ENCODE measurements at regions not wholly inside any gene's neighbourhood (a gene's known extent, or its start where the extent isn't known, plus 50 kb on each side); places are given as distances from the start of the nearest gene placed in this dataset.

- H3K36me3 ChIP-seq: no peaks in the 10 kb centered on the region
Measured at GRCh38 chr16:86079255-86079885, 180.4 kb downstream of the IRF8 start.

GRCh38 chr16:86080131-86080875, 181.3 kb downstream of the IRF8 start:
- no peak for TF ChIP-seq CTCF (IDR thresholded peaks at IDR 0.05; ENCODE audit: low read depth, low read length)
- Histone ChIP-seq H3K4me3 (ENCODE audit: low read depth, low read length) (no peak overlapping the region), H3K27ac (no peak overlapping the region), H3K27me3 (ENCODE audit: insufficient read depth, low read depth, severe bottlenecking) (no peaks in the 10 kb centered on the region), H3K9me3 (ENCODE audit: severe bottlenecking) (no peaks in the 10 kb centered on the region), H3K36me3 (no peaks in the 10 kb centered on the region)
- DNase-seq: no peak

More at GRCh38 chr16:86079255-86079885, 180.4 kb downstream of the IRF8 start:
- DNase-seq: no peak
- Histone ChIP-seq H3K4me3 (ENCODE audit: low read depth, low read length) (no peak overlapping the region), H3K27ac (no peak overlapping the region), H3K27me3 (ENCODE audit: insufficient read depth, low read depth, severe bottlenecking) (no peaks in the 10 kb centered on the region), H3K9me3 (ENCODE audit: severe bottlenecking) (no peaks in the 10 kb centered on the region)
- TF ChIP-seq CTCF (IDR thresholded peaks at IDR 0.05; ENCODE audit: low read depth, low read length): no peak

GRCh38 chr16:86080982-86081381, 182.0 kb downstream of the IRF8 start:
- no peak overlapping the region for H3K4me3 ChIP-seq (ENCODE audit: low read depth, low read length)
- no peak for TF ChIP-seq CTCF (IDR thresholded peaks at IDR 0.05; ENCODE audit: low read depth, low read length)
- no peak overlapping the region for H3K27ac ChIP-seq
- no peaks in the 10 kb centered on the region for H3K36me3 ChIP-seq
- DNase-seq: no peak
- no peaks in the 10 kb centered on the region for H3K27me3 ChIP-seq (ENCODE audit: insufficient read depth, low read depth, severe bottlenecking)
- H3K9me3 ChIP-seq (ENCODE audit: severe bottlenecking): no peaks in the 10 kb centered on the region

- no peak for DNase-seq
- no peak for TF ChIP-seq CTCF (IDR thresholded peaks at IDR 0.05; ENCODE audit: low read depth, low read length)
- Histone ChIP-seq H3K27me3 (ENCODE audit: insufficient read depth, low read depth, severe bottlenecking) (no peaks in the 10 kb centered on the region), H3K4me3 (ENCODE audit: low read depth, low read length) (no peak overlapping the region), H3K9me3 (ENCODE audit: severe bottlenecking) (no peaks in the 10 kb centered on the region), H3K36me3 (no peaks in the 10 kb centered on the region), H3K27ac (no peak overlapping the region)
Measured at GRCh38 chr16:86082418-86083030, 183.6 kb downstream of the IRF8 start.

GRCh38 chr16:86083382-86084002, 184.5 kb downstream of the IRF8 start:
- Histone ChIP-seq H3K27me3 (ENCODE audit: insufficient read depth, low read depth, severe bottlenecking) (no peaks in the 10 kb centered on the region), H3K4me3 (ENCODE audit: low read depth, low read length) (no peak overlapping the region), H3K27ac (no peak overlapping the region), H3K36me3 (no peaks in the 10 kb centered on the region), H3K9me3 (ENCODE audit: severe bottlenecking) (no peaks in the 10 kb centered on the region)
- TF ChIP-seq CTCF (IDR thresholded peaks at IDR 0.05; ENCODE audit: low read depth, low read length): no peak
- DNase-seq: no peak
